ENCODE measurements at regions not wholly inside any gene's neighbourhood (a gene's known extent, or its start where the extent isn't known, plus 50 kb on each side); places are given as distances from the start of the nearest gene placed in this dataset.
A peak's percentile ranks its signal among the peaks of the same experiment; 100 is the strongest.

DNA sequence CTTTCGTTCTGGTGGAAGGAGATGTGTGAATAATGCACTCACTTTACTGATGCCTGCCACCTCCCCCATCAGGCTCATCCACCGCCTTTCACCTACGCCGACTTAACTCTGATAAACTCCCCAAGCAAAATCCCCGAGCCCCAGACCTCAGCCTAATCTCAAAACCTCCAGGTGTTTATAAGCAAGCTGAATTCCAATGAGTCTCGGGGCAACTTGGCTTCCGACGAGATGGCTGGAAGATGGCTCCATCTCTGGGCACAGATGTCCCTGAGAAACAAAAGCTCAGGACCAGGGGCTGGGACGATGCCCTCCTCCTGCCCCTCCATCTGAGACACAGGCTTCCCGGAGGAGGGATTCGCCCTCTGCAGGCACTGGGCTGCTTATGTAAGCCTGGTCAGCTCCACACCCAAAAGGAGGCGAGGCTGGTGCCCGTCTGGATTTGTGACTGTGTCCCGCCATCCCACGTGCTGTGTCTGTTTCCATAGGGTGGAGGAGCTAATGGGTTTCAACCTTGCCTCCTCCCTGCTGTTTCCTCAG is 386.4 kb upstream of the TNRC6C start:
- no peak for DNase-seq (ENCODE audit: low read depth)

DNA sequence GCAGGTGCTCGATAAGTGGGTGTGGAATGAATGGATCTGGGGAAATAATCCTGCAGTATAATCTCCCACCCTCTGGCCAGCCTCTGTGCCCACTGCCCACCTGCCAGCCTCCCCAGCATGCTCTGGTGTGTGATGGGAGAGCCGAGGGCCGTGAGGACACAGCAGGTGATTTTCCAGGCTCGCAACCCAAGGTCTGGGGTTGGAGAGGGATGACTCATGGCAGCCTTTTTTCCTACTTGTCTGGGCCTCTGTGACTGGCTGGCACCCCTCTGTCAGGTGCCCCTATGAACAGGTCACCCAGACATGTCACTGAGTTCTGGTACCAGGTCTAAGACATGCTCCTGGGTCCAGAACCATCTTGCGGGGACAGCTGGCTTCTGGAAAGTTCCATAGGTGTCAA is 385.7 kb upstream of the TNRC6C start:
- DNase-seq (ENCODE audit: low read depth) = no peak

DNA sequence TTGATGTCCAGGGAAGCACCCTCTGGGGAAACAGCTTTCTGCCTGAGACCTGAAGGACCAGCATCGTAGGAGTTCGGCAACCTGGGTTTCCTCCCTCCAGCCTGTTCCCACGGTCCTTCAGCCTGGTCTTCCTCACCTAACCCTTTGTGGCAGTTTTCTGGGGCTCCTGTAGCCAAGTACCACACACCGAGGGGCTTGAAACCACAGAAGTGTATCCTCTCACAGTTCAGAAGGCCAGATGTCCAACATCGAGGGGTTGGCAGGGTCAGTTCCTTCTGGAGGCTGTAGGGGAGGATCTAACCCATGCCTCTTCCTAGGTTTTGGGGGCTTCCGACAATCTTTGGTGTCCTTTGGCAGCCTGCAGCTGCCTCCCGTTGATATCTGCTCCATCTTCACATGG is 381.0 kb upstream of the TNRC6C start:
- no peak for DNase-seq (ENCODE audit: low read depth)

- no peak for DNase-seq (ENCODE audit: low read depth)
Measured at GRCh38 chr17:77579131-77579530, 379.4 kb upstream of the TNRC6C start.

- DNase-seq (ENCODE audit: low read depth) = no peak
Measured at GRCh38 chr17:77579682-77580081, 378.8 kb upstream of the TNRC6C start.

- no peak for DNase-seq (ENCODE audit: low read depth)
Measured at GRCh38 chr17:77580531-77581270, 377.8 kb upstream of the TNRC6C start.

DNA sequence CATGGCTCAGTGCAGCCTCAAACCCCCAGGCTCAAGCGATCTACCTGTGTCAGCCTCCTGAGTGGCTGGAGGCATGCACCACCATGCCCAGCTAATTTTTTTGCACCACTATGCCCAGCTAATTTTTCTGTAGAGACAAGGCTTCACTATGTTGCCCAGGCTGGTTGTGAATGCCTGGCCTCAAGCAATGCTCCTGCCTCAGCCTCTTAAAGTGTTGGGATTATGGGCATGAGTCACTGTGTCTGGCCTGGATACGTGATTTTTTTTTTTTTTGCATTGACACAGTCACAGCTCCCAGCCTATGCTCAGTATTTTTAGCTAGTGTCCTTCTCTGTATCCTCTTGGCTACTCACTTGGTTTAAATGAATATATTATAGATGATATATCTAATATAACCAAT is 377.0 kb upstream of the TNRC6C start:
- peak; percentile 32 for DNase-seq (ENCODE audit: low read depth)

DNA sequence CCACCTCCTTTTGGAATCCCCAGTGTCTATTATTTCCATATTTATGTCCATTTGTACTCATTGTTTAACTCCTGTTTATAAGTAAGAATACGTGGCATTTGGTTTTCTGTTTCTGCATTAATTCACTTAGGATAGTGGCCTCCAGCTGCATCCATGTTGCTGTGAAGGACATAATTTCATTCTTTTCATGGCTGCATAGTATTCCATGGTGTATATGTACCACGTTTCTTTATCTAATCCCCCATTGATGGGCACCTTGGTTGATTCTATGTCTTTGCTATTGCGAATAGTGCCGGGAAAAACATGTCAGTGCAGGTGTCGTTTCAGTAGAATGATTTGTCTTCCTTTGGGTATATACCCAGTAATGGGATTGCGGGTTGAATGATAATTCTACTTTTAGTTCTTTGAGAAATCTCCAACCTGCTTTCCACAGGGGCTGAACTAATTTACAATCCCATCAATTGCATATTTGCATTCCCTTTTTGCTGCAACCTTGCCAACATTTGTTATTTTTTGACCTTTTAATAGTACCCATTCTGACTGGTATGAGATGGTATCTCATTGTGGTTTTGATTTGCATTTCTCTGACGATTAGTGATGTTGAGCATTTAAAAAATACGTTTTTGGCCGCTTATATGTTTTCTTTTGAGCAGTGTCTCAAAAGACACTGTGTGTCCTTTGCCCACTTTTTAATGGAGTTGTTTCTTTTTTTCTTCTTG is 373.2 kb upstream of the TNRC6C start:
- DNase-seq (ENCODE audit: low read depth) = no peak

DNA sequence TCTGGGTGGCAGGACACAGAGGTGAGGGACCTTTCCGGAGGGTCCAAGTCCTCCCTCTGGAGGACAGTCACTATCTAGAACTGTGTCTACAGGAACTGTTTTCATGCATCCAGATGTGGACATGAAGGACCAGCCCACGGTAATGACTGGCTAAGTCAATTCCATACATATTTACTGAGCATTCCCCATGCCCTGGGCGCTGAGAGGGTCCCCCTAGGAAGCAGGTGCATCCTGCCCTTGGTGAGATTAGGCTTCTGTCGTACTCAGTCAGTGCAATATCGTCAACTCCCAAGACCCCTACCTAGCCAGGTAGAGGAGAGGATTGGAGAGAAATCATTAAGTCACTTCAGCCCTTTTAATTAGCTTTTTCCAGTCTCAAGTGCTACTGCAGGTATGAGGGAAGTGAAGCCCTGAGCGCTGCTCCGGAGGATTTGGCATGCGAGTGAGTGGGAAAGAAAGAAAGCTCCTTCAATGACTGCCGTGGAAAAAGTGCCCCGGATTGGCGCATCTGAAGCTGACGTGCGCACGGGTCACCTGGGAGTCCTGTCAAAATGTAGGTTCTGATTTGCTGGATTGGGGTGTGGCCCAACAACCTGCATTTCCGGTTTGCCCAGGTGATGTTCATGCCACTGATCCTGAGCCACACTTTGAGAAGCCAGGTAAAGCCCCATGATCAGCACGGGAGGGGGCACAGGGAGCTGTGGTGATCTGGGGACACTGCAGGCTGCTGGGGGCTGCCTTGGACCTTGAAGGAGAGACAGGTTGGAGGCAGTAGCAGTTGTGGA is 367.4 kb upstream of the TNRC6C start:
- no peak for DNase-seq (ENCODE audit: low read depth)

DNA sequence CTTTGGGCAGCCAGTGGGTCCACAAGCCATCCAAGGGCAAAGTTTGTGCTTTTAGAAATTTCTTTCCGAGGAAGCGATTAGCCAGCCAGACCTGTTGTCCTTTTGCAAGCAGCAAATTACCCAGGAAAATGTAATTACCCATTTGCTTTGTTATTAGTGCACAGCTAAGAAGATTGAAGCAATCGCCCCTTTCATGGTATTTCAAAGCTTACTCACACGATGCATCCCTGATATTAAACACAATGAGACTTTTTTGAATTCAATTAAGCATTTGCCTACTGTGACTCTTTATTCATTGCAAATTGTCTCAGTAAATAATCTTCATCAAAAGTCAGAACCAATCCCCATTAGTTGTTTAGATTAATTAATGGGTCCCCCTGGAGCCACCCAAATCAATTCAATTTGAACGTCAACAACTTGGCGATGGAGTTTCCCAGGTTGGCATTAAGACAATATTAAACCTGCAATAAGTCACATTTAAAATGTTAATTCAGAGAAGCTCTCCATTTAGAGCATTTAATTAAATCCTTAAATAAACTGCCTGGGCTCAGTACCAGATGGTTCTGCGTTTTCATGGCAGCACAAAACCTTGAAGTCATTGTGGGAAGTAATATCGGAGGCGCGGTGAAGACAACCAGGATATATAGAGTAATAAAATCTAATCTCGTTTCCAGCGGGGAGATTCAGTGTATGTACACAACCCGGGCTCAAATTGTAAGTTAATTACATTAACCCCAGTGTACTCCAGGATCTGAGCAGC is 366.2 kb upstream of the TNRC6C start:
- no peak for DNase-seq (ENCODE audit: low read depth)

GRCh38 chr17:77593081-77593480 is 365.4 kb upstream of the TNRC6C start:
- DNase-seq (ENCODE audit: low read depth) = no peak

- DNase-seq (ENCODE audit: low read depth) = no peak
Measured at GRCh38 chr17:77594416-77595209, 363.9 kb upstream of the TNRC6C start.

DNA sequence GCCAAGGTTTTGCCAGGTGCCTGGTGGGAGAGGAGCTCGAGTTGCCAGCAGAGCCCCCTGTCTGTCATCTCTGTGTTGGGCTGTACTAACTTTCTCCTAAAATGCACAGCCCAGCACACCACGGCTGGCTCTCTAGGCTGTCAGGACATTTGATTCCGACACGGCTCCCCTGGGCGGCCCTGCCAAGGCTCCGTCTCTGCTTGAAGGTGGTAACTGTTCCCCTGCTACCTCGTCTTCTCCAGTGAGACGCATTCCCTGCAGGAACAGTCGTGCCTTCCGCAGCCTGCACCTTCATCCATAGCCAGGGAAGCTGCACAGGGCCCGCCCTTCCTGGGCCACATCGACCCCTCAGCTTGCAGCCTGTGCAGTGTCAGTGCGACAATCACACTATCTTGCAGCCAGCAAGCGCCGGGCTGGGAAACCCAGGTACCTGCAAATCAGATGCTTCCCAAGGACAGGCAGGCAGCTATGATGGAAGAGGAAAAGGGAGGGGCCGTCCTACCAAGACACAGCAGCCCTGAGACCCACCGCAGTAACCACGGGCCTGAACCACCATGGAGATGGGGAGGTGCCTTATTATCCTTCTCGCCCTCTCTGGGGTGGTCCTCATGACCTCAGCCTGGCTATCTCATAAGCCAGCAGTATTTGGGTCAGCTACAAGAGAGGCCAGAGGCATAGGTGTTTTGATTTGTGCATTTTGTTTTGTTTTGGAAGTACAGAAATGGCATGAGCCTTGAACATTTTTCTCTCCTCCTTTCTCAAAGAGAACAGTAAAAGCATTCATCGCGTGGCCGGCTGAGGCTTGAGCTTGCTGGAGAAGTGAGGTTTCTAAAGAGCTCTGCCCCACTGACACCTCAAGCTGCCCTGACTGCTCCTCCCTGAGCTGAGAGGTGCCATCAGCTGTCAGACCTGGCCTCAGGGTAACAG is 361.7 kb upstream of the TNRC6C start:
- DNase-seq (ENCODE audit: low read depth) = no peak

DNA sequence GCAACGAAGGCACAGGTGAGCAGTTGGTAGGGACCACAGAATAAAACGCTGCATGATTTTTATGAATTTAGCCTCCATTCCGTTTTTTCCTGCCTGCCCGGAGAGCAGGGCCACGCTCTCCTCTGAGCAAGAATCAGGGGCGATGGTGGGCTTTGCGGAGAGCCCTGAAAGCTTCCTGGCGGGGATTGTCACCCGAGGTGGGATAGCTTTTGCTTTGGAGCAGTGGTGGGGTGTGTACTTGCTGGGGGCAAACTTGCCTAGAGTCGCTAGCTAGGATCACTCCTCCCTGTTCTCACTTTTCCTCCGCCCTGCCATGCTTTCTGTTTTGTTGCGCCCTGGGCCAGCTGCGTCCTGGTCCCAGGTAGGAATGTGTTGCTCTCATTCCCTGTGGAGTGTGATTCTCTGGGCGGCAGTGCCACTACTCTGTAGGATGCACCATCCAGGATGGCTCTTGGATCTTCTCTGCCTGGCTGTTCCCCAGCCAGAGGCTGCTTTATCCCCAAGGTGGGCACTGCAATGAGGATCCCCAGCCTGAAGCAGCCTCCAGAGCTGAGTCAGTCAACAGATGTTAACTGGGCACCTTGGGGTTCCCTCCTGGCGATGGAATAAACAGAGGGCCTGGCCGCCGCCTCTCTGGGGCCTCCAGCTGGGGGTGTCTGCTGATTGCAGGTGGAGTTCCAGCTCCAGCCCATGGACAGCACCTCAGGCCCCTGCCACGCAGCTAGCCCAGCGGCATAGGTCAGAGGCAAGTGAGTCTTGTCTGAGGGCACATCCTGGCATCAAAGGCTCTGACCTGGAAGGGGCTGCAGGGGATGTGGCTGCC is 360.9 kb upstream of the TNRC6C start:
- DNase-seq (ENCODE audit: low read depth) = no peak

GRCh38 chr17:77598241-77598620 is 360.3 kb upstream of the TNRC6C start:
- no peak for DNase-seq (ENCODE audit: low read depth)

GRCh38 chr17:77599699-77600098 is 358.8 kb upstream of the TNRC6C start:
- DNase-seq (ENCODE audit: low read depth) = no peak

GRCh38 chr17:77600346-77600745 is 358.2 kb upstream of the TNRC6C start:
- DNase-seq (ENCODE audit: low read depth) = no peak

DNA sequence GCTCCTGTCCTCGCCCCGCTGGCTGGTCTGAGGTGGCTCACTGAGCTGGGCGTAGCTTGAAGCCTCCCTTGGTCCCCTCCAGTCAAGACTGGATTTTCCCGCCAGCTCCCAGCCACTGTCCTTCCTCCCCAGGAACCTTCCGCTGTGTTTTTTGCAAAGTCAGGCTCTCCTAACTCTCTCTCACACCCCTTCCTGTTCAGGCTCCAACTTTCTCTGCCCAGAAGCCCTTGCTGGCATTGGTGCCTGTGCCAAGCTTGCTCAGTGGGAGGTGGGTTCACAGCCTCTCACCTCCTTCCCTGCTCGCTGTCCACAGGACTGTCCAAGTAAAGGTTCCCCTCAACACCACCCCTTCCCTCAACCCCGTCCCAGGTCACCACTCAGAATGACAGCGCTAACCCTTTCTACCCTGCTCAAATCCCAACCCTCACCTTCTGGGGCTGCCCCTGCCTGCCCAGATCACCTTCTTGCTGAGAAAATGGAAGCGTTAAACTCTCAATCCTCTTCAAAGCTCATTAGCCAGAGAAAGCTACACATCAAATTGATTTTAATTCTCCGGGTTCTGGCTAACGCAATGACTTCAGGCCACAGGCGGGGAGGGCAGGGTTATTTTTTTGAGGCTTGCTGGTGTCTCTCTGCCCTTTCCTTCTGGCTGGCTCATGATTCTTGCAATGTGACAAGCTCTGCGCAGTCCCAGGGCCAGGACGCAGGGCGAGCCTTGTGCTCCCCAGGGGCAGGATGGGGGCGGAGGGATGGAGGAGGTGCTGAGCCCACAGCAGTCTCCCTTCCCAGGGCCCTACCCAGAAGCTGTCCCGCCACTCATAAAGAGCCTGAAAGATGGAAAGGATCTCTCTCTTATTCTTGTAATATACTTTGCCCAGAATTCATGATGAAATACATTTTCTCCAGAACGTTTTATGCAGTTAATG is 357.2 kb upstream of the TNRC6C start:
- DNase-seq (ENCODE audit: low read depth) = no peak

All from GM04504 (cell line).